HG03520 (cell line): ENCODE measurements at regions not wholly inside any gene's neighbourhood (a gene's known extent, or its start where the extent isn't known, plus 50 kb on each side); places are given as distances from the start of the nearest gene placed in this dataset.

ENCODE experiments used
- ATAC-seq: cut with Tn5 transposase; IDR thresholded peaks from one replicate; pipeline ENCODE4 v1.9.1; 2021; ENCODE audit warnings: mild to moderate bottlenecking, moderate library complexity; ENCODE audit not compliant: unreplicated experiment

DNA sequence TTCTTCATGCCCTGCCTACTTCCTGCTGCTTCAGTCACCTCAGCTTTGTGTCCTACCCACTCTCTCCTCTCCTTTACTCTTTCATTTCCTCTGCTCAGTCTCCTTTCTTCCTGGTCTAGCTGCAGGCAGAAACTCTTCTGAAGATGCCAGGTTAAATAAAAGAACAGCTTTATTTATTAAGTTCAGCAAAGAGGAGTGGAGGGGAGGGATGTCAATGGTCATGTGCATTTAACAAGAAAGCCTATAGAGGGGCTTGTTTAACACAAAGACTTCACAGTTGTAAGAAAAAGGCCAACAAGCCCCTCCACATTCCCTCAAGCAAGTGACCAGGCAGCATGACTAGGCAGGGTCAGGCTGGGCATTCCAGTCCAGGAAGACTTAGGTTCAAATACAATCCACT is 609.2 kb downstream of the INSC start:
- no peak for ATAC-seq

- no peak for ATAC-seq
Observed at GRCh38 chr11:15724601-15725000, 609.9 kb downstream of the INSC start.

DNA sequence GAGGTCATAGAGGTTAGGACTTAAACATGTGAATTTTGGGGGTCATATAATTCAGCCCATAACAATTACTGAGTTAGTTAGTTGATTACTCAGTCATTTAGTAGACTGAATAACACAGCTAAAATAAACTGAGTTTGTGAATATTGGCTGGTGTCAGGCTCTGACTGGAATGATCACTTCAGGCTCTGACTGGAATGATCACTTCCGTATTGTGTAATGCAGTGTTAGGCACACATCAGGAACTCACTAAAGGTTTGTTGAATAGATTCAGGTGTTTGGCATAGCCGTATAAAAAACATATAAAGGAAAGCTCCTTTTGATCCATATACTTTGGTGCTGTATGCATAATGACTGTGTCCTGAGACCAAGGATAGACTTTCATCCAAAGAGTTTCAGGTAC is 610.5 kb downstream of the INSC start:
- no peak for ATAC-seq

GRCh38 chr11:15726221-15726746 is 611.6 kb downstream of the INSC start:
- ATAC-seq: no peak

DNA sequence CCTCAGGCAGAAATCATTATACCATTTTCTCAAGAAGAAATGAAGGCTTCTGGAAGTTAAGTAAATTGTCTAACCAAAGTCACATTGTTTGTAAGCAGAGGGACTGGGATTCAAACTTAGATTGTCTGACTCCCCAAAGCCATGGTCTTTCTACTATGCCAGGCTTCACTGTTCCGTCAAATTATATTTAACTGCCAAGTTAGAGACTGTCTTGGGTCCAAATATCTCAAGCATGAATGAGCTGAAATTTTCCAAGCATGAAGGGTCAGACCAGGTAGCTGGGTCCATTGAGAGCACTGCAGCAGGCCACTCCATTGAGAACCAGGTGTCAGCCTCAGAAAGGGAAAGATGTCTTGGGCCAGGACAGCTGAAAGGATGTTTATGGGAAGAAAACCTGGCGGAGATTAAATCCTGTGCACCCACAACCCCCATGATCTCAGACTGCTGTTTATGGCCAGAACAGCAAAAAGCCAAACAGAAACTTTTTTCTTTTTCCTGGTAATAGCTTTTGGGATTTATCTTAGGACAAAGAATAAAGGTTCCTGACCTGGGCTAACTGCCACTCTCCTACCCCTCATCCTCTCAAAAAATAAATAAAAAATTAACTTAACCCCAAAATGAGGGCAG is 612.3 kb downstream of the INSC start:
- ATAC-seq: no peak

GRCh38 chr11:15727520-15727914 is 612.8 kb downstream of the INSC start:
- ATAC-seq: no peak

DNA sequence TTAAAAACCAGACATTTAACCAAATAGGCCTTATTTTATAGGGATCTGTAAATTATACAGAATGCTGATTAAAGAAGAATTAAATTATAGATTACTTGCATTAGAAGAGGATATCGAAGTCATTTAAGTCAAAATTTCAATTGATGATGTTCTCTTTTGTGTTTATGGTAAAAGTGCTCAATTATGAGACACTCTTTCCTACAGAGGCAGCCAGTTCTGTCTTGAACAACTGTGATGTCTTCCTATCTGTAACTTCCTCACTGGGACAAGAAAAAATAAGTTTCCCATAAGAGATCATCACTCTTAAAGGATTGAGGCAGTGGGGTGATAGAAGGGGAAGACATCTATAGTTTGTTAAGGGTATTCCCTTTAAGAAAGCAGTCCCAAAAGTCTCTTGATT is 613.5 kb downstream of the INSC start:
- no peak for ATAC-seq

GRCh38 chr11:15730263-15730994 is 615.7 kb downstream of the INSC start:
- ATAC-seq: no peak

DNA sequence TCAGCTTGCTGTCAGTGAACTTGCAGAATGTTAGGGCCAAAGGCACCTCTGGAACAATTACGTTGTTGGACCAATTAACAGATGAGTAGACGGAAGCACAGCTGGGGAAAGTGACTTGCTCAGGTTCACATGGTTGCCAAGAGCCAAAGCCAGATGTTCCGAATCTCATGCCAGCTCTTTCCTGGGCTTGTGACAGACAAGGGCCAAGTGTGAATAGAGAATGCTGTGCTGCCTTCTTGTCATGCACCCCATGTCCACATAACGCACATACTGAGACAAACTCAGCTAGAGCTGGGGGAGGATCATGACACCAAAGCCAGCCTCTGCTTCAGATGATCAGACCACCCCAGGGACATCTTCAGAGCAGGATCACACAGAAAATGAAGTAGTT is 616.3 kb downstream of the INSC start:
- ATAC-seq: no peak

DNA sequence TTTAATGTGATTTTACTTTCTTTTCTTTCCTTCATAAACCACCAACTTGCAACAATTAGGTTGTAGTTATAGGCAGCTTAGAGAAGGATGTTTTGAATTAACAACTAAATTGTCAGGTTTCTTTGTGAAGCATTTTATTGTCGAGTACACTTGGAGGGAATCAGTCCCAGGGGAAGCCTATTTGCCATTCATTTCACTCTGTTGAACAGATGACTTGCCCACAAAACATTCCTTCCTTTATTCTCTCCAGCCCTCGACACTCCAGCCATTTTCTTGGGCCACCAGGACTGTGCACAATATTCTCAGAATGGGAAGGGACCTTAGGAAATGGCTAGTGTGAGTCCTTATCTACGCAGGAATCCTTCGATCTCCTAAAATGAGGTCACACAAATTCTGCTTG is 620.6 kb downstream of the SOX6 start:
- ATAC-seq: no peak

- ATAC-seq: no peak
Observed at GRCh38 chr11:15737320-15737719, 619.0 kb downstream of the SOX6 start.

- no peak for ATAC-seq
Observed at GRCh38 chr11:15738931-15739330, 617.4 kb downstream of the SOX6 start.

DNA sequence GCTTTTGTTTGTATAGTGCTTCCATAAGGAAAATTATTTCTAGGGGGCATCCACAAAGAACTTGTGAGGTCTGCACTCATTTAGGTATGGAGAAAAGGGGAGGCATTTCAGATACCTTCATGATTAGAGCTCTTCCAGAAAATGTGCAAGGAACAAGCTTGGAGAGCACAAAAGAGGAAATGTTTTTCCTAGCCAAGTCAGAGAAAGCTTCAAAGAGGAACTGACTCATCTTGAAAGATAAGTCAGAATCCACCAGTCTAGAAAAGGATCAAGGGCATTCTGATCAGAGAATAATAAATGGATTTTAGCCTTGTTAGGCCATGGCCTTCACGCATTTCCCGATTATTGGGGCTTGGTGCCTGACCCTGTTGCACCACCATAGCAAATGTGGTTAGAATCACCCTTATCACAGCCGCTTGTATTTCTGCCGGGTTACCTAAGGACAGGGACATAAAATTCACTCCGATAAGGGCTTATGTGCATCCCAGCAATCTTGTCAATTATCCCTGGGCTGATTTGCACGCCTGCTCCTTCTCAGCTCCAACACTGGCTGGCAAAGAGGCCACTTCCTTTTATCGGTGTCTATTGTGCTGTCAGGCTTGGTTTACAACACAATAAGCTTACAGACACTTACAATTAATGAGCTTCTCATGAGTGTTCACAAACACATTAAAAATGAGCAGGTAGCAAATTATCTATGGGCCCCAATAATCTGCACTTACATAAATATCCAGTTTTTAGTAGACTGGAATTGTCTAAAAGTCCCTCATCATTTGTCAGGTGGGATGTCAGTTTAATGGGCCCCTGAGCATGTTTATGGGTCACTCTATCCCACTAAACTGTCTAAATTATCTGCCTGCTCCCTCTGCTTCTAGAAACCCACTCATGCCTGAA is 613.5 kb downstream of the SOX6 start:
- no peak for ATAC-seq

- no peak for ATAC-seq
Observed at GRCh38 chr11:15744693-15745092, 611.7 kb downstream of the SOX6 start.

DNA sequence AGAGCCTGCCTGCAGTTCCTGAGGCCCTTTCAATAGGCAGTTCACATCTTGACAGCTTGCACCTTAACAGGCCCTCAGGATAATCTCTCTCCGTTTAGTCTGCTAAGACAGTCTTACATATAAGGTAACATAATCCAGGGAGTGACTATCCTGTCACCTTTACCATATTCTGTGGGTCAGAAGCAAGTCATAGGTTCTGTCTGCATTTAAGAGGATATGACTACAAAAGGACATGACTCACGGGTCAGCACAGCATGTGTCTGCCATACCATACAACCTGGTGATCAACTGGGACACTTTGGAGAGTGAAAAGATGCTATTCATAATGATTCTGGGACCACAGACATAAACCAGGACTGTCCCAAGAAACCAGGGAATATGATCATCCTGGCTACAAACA is 611.1 kb downstream of the SOX6 start:
- no peak for ATAC-seq

- no peak for ATAC-seq
Observed at GRCh38 chr11:15747671-15748070, 608.7 kb downstream of the SOX6 start.

DNA sequence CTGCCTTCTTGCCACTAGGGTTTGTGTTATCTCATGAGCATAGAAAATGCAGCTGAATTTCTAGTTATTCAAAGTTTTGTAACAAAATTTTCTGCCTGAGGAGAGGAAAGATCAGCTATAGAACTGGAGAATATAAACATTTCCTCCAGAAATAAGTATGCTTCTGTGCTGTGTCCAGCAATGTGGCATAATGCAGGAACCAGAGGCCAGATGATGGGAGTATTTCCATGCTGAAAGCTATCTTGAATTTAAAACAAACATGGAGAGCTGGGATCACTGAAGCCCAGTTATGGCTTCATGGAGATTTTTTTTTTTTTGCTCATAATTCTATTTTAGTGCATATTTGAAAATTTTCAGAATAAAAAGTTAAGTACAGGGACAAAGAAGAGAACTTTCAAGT is 608.2 kb downstream of the SOX6 start:
- ATAC-seq: no peak

DNA sequence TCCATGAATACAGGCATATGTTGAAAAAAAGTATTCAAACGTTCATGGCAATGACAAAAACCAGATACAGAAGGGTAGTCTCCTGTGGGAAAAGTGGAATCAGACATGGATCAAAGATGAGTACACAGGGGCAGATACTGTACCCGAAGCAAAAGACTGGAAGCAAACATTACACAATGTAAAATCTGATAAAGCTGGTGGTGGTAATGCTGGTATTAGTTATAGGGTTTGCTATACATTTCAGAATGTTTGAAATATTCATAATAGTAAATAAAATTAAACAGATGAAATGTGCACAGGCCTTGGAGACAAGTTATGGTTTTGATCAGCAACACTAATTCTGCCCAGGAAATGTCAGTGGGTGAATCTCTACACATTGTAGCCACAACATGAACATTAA is 607.6 kb downstream of the SOX6 start:
- ATAC-seq: no peak

DNA sequence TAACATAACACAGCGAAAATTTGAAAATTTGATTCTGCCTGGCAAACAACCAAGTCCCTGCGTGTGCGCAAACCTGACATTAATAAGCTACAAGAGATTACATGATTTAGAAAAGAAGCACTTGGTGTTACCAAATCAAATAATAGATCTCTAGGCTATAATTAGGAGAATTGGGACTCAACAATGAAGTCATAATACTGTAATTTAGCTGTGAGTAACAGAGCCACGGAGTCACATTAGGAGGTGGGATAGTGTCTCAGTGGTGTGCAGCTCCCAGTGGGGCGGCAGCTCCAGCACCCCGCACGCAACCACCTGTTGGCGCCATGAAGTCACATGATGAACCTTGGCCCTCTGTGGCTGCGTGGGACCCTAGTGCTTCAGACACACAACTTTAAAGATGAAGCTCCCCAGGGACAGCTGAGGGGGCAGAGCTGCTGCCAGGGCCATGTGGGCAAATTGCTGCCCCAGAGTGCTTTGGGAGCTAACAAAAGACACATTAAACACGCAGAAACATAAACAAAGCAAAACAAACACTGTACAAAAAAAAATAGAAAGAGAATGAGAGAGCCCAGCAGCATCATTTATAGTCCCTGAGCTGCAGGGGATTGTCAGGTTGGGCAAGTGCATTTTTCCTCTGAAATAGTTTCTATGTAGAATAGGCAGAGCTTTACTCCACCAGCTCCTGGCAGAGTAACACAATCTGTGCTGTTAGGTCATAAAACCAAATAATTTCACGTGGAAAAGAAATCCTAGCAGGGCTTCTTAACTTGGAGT is 605.6 kb downstream of the SOX6 start:
- ATAC-seq: no peak

DNA sequence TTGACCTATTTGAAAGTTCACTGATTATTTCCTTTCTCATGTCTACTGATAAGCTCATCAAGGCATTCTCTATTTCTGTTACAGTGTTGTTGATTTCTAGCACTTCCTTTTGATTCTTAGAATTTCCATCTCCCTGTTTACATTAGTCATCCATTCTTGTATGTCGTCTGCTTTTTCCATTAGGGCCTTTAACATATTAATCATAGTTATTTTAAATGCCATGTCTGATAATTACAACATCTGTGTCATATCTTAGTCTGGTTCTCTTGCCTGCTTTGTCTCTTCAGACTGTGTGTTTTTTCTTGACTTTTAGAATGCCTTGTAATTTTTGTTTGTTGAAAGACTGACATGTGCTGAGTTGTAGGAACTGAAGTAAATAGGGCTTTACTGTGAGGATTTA is 602.1 kb downstream of the SOX6 start:
- ATAC-seq: no peak
